ENCODE measurements at regions not wholly inside any gene's neighbourhood (a gene's known extent, or its start where the extent isn't known, plus 50 kb on each side); places are given as distances from the start of the nearest gene placed in this dataset.
"Not testable (repeated sequence)": the region's sequence is repeated elsewhere in the genome, so short reads cannot be mapped to it uniquely, and the experiment has no call there.

DNA sequence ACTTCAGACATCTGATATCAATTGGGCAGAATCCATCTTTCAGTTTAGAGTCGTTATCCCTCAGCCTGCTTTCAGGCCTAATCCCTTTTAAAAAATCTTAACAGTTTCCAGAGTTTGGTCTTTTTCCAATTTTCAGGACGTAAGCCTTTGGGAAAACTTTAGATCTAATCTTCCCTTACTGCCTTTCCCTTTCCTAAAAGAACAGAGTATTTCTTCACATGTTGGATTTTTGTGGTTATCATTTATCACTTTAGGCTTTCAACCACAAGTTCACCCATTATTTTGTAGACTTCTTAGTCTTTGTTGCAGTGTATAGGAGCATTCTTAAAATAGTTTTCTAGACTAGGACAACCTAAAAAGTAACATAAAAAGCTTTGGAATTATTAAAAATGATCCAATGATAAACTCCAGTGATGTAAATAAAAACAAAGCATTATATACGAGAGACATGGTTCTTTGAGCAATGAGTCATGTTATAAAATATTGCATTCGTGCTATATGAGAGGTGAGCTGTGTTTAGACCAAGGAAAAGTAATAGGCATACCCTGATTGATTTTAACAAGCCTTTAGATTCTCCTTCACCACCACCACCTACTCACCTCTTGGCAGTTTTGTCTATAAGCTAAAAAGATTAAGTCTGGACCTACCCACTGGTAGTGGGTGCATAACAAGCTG lies 90.4 kb upstream of the MCHR2 start:
- no peak for DNase-seq

DNA sequence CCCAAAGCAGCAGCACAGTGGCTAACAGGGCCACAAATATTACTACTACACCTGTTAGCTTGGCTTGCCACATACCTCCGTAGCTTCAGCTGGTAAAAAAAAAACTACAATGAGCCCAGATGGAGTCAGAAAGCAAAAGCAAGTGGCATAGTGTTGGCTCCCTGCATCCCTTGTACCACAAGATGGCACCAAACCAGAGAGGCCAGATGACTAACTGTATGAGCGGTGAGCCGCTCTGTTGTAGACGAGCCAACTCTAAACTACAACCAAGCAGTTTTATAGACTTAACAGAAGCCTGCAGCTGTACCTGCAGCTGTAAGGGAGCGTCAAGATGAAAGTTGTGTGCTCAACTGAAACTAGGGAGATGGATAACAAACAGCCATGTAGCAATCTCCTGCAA lies 84.5 kb upstream of the MCHR2 start:
- DNase-seq, result no peak

GRCh38 chr6:100065348-100065747 lies 71.3 kb upstream of the MCHR2 start:
- DNase-seq, result no peak

DNA sequence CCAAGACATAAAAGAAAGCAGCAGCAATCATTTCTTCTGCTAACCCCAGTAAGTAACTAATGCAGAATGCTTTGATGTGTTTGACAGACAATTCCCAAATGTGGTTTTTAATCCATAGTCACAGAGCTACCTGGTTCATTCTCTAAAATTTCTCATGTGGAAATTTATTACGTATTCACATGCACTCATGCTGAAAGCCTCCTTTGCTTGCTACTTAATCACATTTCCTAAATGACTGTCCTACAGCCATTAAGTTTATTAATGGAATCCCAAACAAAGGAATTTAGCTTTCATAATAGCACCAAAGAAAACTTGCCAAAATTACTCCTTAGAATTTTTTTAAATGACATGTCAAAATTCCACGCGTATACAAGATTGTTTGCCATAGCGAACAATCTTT lies 68.6 kb upstream of the MCHR2 start:
- no peak for DNase-seq

GRCh38 chr6:100057941-100058340 lies 63.9 kb upstream of the MCHR2 start:
- DNase-seq, result no peak

- no peak for DNase-seq
Measured at GRCh38 chr6:100050550-100050949, 56.5 kb upstream of the MCHR2 start.

DNA sequence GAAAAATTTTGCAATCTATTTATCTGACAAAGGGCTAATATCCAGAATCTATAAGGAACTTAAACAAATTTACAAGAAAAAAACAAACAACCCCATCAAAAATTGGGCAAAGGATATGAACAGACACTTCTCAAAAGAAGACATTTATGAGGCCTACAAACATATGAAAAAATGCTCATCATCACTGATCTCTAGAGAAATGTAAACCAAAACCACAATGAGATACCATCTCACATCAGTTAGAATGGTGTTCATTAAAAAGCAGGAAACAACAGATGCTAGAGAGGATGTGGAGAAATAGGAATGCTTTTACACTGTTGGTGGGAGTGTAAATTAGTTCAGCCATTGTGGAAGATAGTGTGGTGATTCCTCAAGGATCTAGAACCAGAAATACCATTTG lies 49.9 kb upstream of the MCHR2 start:
- not testable (repeated sequence) for DNase-seq

Measured in SW 1271 (cell line).